AG08396 (cell line): ENCODE measurements at regions not wholly inside any gene's neighbourhood (a gene's known extent, or its start where the extent isn't known, plus 50 kb on each side); places are given as distances from the start of the nearest gene placed in this dataset.
A peak's percentile ranks its signal among the peaks of the same experiment; 100 is the strongest.
"Not testable (repeated sequence)": the region's sequence is repeated elsewhere in the genome, so short reads cannot be mapped to it uniquely, and the experiment has no call there.

Source experiments
- DNase-seq: peaks from one replicate; pipeline ENCODE4 v3.0.0; 2012; ENCODE audit warnings: low spot score, mixed read lengths

- DNase-seq: no peak
Measured at GRCh38 chr9:81070689-81071088, 618.7 kb downstream of the TLE1 start.

DNA sequence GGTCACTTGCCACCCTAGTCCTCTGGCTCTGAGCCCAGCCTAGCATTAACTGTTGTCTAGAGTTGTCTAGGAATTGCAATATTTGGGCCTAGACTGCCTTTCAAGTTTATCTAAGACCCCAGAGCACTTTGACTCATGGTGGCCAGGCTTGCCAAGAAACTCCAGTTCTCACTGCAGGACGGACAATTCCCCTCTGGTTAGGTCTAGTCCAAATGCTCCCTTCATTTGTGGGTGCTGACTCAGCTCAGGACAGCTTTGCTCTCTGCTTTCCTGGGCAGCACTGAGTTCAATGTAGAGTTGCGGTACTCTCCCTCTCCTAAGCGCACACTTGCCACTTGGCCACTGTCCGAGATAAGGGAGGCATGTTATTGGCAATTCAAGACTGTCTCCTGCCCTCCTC, 619.4 kb downstream of the TLE1 start:
- DNase-seq: no peak

- no peak for DNase-seq
Measured at GRCh38 chr9:81069038-81069795, 620.1 kb downstream of the TLE1 start.

- DNase-seq: not testable (repeated sequence)
Measured at GRCh38 chr9:81062995-81063394, 626.4 kb downstream of the TLE1 start.

- DNase-seq: no peak
Measured at GRCh38 chr9:81058782-81059181, 630.6 kb downstream of the TLE1 start.

DNA sequence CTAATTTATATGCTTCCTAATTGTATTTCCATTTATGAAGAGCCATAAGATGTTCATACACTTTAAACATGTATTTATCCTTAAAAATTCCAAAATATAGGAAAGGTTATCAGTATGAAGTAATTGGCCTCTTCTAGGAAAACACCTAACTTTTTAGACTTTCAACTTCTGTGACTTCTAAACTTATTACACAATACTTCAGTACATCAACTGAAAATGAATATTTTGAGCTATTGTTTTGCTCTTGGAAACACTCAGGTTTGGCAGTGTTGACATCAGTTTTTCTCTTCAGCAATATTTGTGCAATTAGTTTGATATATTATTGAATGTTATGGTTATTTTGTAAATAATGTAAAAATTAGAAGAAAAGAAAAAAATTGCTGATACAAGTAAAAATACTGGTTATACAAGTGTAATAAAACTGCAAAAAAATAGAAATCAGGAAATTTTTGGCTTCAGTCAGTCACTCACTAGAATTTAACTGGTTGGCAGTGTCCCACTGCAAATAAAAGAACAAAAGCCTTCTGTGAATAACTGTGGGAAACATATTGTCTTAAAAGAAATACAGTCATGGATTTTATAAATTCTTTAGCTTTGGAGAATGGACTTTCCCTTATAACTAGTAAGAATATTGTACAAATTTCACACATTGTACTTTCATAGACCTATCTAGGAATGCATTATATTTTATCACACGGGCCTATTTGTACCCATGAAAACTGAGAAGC, 635.9 kb downstream of the TLE1 start:
- DNase-seq: no peak

DNA sequence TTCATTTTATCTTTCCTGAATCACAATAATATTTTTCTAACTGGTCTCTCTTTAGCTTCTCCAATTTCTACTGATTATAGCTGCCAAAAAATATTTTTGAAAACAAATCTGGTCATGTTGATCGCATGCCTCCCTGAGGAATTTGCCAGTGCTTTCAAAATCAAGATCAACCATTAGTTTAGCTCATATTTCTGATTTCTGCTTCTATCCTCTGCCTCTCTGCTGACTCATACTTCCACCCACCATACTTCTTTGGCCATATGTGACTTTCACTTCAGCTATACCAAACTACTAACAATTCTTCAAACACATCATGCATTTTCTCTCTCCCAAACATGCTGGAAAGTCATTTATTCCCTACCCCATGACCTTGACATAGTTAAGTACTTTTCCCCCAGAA, 636.5 kb downstream of the TLE1 start:
- peak; percentile 5 for DNase-seq

DNA sequence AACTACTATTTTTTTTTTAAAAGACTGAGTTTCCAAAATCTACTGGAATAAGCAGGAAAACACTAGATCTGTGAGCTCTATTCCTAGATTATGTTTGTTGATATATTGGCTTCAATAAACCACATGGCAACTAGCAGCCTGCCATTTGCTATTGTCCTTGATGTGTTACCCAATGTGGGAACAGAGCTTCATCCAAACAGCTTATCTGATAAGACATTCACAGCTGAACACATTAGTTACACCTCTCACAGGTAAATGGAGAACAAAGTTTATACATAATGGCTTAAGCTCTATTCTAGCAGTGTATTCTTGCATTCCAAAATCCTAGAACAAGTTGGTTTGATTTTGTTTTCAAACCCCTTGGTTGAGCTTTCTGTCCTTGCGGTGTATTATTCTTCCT, 642.1 kb downstream of the TLE1 start:
- DNase-seq: no peak

DNA sequence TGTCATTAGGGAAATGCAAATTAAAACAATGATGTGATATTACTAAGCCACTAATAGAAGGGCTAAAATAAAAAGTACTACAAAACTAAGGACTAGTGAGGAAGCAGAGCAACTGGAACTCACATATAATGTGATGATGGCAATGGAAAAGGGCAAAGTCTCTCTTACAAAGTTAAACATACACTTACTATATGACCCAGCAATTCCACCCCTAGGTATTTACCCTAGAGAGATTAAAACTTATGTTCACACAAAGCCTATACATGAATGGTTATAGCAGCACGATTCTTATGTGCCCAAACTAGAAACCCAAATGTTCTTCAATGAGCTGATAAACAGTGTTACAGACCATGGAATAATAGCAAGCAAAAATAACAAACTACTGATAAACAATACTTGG, 643.7 kb downstream of the TLE1 start:
- DNase-seq: no peak

- DNase-seq: no peak
Measured at GRCh38 chr9:81037889-81038288, 651.5 kb downstream of the TLE1 start.

- no peak for DNase-seq
Measured at GRCh38 chr9:81035601-81036000, 653.7 kb downstream of the TLE1 start.

DNA sequence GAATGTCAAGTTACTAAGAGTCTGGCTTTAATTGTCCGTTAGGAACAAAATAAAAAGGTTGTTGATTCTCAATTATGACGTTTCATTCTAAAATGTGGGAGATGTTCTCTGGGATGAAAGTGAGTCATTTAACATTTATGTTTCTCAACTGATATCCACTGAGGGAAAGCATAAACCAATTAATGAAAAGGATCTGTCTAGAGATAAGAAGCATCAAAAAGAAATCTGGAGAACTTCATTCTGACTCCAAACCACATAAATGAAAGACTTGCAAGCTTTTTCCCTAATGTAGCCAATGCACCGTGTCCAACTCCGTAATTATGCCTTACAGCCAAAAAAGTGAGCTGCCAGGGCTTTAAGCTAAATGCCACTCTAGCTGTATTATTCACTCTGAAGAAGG, 654.2 kb downstream of the TLE1 start:
- peak; percentile 9 for DNase-seq

GRCh38 chr9:81032831-81033230, 656.5 kb downstream of the TLE1 start:
- peak; percentile 2 for DNase-seq

DNA sequence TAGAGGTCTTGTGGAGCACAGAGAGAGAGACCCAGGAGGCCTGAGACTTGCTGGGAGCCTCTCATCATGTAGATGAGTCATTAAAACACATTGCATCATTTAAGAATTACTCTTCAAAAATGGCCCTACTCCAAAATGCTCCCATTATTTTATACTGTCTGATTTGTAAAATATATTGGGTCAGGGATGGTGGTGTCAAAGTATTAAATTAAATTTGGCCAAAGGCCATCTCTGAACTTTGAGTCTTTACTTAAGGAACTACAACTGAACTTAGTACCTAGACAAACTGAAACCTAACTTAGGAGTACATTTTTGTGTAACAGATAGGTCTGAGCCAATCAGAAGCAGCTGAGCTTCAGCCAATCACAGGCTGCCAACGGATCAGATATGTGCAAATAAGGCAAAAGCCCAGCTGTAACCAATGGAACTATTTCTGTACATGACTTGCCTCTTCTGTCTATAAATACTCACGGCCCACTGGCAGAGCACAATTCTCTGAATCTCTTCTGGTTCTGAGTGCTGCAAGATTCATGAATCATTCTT, 657.2 kb downstream of the TLE1 start:
- DNase-seq: peak; percentile 51

GRCh38 chr9:81031422-81032029, 657.8 kb downstream of the TLE1 start:
- DNase-seq: no peak

GRCh38 chr9:81030027-81030426, 659.3 kb downstream of the TLE1 start:
- no peak for DNase-seq

DNA sequence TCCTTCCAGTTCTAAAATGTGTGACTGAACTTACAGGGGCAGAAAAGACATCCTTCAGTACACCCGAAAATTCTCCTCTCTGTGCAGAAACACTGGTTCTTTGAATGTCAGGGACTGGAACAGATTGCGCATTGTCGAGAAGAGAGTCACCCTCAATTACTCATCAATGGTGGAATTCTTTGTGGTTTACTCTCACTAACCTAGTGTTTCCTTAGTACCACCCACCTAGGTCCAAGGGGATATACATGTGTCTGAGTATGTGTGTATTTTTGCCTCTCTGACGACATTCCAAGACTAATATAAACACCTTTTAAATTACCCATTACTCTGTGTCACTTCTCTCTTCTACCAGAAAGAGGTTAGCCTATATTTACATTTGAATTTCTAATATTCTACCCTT, 660.8 kb downstream of the TLE1 start:
- DNase-seq: peak; percentile 67

DNA sequence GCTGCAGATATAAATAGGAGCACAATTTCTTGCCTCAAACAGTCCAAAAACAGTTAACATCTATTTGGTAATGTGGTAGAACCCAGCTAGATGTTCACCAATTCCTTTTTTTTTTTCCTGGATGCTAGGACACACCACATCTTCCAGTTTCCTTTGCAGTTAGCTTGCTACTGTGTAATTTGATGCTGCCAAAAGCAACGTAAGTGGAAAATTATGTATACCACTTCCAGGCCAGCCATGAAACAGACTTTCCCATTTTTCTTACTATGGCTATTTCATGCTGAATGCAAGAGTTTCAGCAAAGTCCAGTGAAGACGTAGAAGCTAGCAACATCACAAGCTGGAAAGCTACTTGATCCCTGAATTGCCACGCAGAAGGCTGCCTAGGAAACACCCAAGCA, 667.2 kb downstream of the TLE1 start:
- peak; percentile 3 for DNase-seq

- DNase-seq: not testable (repeated sequence)
Measured at GRCh38 chr9:81014945-81015344, 674.4 kb downstream of the TLE1 start.

DNA sequence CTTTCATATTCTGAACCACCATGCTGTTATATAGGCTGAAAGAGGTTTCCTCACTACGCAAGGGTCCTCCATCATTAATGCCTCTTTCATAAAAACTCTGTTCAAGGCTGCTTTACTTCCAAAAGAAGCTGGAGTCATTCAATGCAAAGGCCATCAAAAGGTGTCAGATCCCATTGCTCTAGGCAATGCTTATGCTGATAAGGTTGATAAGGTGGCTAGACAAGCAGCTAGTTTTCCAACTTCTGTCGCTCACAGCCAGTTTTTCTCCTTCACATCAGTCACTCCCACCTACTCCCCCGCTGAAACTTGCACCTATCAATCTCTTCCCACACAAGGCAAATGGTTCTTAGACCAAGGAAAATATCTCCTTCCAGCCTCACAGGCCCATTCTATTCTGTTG, 676.2 kb downstream of the TLE1 start:
- not testable (repeated sequence) for DNase-seq

DNA sequence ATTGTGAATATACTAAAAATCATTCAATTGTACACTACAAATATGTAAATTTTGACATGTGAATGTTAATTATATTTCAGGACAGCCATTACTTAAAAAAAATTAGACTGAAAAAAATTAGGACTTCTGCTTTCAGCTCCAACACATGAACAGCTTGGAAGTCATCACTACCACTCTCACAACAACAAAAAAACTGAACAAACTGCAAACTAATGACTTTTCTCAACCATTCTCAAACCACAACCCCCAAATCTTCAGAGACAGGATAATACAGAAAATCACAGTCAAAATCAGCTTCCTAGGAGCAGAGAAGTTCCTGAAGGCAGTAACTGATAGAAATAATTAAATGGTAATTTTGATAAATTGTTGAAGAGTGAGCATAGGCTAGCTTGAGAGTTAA, 686.4 kb downstream of the TLE1 start:
- no peak for DNase-seq

DNA sequence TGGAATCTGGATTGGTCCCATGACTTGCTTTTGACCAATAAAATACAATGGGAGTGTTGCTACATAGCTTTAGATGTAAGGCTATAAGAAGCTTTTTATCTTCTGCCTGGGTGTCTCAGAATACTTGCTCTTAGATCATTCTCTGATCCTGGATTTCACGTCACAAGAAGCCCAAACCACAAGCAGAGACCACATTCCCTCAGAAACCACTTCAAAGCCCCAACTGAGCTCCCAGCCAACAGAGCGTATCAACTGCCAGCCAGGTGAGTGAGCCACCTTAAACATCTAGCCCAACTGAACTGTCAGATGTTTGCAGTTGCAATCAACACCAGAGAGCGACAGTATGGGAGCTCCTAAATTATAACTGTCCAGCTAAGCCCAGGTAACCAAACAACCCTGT, 687.1 kb downstream of the TLE1 start:
- no peak for DNase-seq

DNA sequence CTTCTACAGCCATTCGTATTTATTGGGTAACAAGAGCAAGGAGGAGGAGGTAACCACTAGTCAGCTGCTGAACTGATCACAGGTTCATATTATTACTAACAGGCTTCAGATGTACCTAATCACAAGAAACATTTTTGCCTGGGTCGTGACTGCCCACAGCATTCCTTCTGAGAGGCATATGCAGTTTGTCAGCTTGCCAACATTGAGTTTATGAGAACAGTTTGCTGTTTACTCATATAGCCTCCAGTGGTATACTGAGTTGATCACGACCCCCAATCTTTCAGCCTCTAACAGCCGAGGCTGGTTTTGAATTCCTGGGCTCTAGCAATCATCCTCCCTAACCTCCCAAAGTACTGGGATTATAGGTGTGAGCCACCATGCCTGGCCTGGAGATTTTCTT, 693.6 kb downstream of the TLE1 start:
- peak; percentile 2 for DNase-seq
